ENCODE measurements at regions not wholly inside any gene's neighbourhood (a gene's known extent, or its start where the extent isn't known, plus 50 kb on each side); places are given as distances from the start of the nearest gene placed in this dataset.

- no peak for TF ChIP-seq CTCF (IDR thresholded peaks at IDR 0.05; ENCODE audit: low read depth, low read length, poor library complexity, severe bottlenecking)
- no peak for TF ChIP-seq EZH2phosphoT487 (IDR thresholded peaks at IDR 0.05; ENCODE audit: borderline replicate concordance, low read length)
Measured at GRCh38 chr2:8133913-8134472, 547.9 kb upstream of the ID2 start.

Measured in DOHH2 (cell line).